ENCODE measurements at regions not wholly inside any gene's neighbourhood (a gene's known extent, or its start where the extent isn't known, plus 50 kb on each side); places are given as distances from the start of the nearest gene placed in this dataset.

DNA sequence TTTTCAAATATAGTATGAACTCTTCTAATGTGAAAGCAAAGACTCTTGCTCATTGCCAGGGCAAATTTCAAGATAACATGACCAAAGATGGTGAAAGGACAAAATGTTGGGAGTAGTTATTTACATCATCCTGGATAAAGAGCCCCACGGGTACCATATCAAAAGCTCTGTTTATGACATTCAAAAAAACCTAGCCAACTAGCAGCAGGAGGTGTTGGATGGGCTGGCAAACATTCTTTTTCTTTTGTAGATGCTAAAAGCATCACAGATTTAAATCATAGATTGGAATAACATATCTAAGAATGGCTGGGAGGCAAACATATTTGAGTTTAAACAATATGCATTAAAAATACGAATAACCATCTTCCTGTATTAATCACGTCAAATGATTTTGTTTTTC lies 153.5 kb downstream of the ICOS start:
- no peak for DNase-seq (ENCODE audit: low read depth)
- no peaks in the 10 kb centered on the region for H3K27me3 ChIP-seq (ENCODE audit: control insufficient read depth, insufficient read depth, low read length)
- H3K36me3 ChIP-seq (ENCODE audit: control insufficient read depth, insufficient read depth, low read length): no peaks in the 10 kb centered on the region
- TF ChIP-seq, protein P1, sequence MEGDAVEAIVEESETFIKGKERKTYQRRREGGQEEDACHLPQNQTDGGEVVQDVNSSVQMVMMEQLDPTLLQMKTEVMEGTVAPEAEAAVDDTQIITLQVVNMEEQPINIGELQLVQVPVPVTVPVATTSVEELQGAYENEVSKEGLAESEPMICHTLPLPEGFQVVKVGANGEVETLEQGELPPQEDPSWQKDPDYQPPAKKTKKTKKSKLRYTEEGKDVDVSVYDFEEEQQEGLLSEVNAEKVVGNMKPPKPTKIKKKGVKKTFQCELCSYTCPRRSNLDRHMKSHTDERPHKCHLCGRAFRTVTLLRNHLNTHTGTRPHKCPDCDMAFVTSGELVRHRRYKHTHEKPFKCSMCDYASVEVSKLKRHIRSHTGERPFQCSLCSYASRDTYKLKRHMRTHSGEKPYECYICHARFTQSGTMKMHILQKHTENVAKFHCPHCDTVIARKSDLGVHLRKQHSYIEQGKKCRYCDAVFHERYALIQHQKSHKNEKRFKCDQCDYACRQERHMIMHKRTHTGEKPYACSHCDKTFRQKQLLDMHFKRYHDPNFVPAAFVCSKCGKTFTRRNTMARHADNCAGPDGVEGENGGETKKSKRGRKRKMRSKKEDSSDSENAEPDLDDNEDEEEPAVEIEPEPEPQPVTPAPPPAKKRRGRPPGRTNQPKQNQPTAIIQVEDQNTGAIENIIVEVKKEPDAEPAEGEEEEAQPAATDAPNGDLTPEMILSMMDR (IDR thresholded peaks at IDR 0.05; ENCODE audit: insufficient read depth, low read length, poor library complexity, severe bottlenecking): no peak
- no peak overlapping the region for H3K4me3 ChIP-seq (ENCODE audit: low read depth, low read length)

DNA sequence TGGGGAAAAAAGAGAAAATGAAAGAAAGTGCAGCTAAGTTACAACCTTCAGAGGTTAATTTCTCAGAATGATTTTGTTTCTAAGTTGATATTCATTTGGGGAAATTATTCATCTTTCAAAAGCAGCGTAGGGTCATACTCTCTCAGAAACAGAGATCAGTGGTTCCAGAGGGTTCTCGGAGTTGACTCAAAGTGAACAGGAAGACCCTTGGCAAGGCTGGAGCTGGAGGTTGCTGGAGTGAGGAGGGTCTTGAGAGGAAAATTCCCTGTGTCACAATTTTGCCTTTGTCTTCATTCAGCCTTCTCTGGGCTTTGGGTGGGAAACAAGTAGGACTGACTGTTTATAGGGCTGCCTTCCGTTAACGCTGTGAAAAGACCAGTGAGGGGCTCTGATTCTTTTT lies 168.2 kb downstream of the ICOS start:
- no peak for DNase-seq (ENCODE audit: low read depth)
- no peaks in the 10 kb centered on the region for H3K27me3 ChIP-seq (ENCODE audit: control insufficient read depth, insufficient read depth, low read length)
- TF ChIP-seq, protein P1 (IDR thresholded peaks at IDR 0.05; ENCODE audit: insufficient read depth, low read length, poor library complexity, severe bottlenecking): no peak
- H3K4me3 ChIP-seq (ENCODE audit: low read depth, low read length): no peak overlapping the region
- H3K36me3 ChIP-seq (ENCODE audit: control insufficient read depth, insufficient read depth, low read length): no peaks in the 10 kb centered on the region

DNA sequence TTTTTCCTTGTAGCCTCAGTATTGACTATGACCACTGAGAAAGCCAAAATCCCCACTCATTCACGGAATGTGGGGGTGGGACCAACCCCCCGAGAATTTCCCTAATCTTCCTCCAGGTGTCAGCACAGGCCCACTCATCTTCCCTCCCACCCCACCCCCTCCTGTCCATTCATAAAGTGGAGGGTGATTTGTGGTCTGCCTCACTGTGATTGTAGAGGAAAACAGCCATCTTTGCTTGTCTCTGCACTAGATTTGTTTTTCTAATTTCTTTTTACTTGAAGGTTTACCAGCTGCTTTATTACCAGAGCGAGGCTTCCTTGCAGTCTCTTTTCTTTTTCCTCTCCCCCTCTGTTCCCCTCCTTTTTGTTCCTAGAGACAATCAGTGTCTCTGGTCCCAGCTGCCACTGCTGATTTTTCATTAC lies 171.8 kb downstream of the ICOS start:
- TF ChIP-seq, protein P1 (IDR thresholded peaks at IDR 0.05; ENCODE audit: insufficient read depth, low read length, poor library complexity, severe bottlenecking): peak; percentile 71
- peaks cover 2% of the 10 kb centered on the region for H3K27me3 ChIP-seq (ENCODE audit: control insufficient read depth, insufficient read depth, low read length)
- no peaks in the 10 kb centered on the region for H3K36me3 ChIP-seq (ENCODE audit: control insufficient read depth, insufficient read depth, low read length)
- no peak overlapping the region for H3K4me3 ChIP-seq (ENCODE audit: low read depth, low read length)
- DNase-seq (ENCODE audit: low read depth): no peak

DNA sequence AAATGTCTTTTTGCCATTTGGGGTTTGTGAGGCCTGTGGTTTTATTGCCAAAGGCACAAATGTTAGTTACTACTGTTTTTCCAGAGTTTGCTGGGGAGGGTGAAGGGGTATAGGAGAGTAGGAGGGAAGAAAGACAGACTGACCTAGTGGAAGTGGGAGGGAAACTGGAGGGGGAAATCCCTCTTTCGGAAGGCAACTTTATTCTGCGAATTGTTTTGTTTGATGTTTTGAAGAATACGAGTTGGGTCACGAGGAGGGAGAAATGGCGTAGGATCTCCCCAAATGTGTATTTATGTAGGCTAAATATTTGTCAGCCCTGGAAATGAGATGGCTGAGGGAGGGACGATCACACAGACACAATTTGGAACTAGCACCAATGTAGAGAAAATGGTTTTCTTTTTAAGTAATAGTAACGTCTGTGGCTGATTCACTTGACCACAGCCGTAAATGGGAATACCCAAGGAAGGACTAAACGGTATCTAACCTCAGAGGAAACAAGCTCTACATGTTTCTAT lies 172.3 kb downstream of the ICOS start:
- no peak for DNase-seq (ENCODE audit: low read depth)
- Histone ChIP-seq H3K36me3 (ENCODE audit: control insufficient read depth, insufficient read depth, low read length) (no peaks in the 10 kb centered on the region), H3K27me3 (ENCODE audit: control insufficient read depth, insufficient read depth, low read length) (peaks cover 2% of the 10 kb centered on the region), H3K4me3 (ENCODE audit: low read depth, low read length) (no peak overlapping the region)
- TF ChIP-seq, protein P1 (IDR thresholded peaks at IDR 0.05; ENCODE audit: insufficient read depth, low read length, poor library complexity, severe bottlenecking): no peak

DNA sequence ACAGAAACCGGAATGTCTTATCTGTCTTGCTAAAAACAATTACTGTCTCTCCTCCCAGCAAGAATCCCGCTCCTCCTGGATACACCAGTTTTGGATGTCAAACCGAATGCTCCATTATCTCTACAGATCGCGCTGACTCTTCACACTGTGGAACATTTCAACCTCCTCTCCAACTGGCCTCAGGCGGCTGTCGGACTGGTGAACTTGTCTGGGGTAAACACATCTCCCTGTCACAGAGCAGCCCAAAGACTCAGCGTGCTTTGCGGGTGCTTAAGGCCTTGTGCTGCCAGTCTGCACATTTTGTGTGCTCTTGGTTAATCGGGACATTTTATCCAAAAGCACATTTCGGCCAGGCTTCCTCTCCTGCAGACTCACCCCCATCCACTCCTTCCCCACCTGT lies 173.1 kb downstream of the ICOS start:
- no peak overlapping the region for H3K4me3 ChIP-seq (ENCODE audit: low read depth, low read length)
- H3K27me3 ChIP-seq (ENCODE audit: control insufficient read depth, insufficient read depth, low read length): peaks cover 2% of the 10 kb centered on the region
- TF ChIP-seq, protein P1 (IDR thresholded peaks at IDR 0.05; ENCODE audit: insufficient read depth, low read length, poor library complexity, severe bottlenecking): no peak
- H3K36me3 ChIP-seq (ENCODE audit: control insufficient read depth, insufficient read depth, low read length): no peaks in the 10 kb centered on the region
- DNase-seq (ENCODE audit: low read depth): no peak

DNA sequence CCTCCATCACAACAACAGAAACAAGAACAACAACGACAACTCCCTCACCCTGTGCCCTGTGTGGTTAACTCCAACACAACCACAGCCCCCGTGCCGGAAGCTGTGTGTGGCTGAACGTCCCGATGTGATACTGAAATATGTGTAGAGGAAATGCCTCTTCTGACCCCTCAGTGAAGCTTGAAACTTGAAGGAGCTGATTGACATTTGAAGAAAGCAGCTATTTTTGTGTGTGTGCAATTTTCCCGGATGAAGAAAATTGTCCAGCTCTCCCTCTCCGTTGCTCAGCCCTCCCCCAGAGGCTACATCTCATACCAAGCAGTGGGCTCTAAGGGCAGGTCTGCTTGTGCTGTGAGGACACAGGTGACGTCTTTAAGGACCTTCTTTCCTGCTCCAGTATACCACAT lies 173.8 kb downstream of the ICOS start:
- TF ChIP-seq, protein P1 (IDR thresholded peaks at IDR 0.05; ENCODE audit: insufficient read depth, low read length, poor library complexity, severe bottlenecking): no peak

More for the DNA sequence above, 173.8 kb downstream of the ICOS start:
- H3K36me3 ChIP-seq (ENCODE audit: control insufficient read depth, insufficient read depth, low read length): no peaks in the 10 kb centered on the region
- no peak overlapping the region for H3K4me3 ChIP-seq (ENCODE audit: low read depth, low read length)
- DNase-seq (ENCODE audit: low read depth): no peak
- peaks cover 2% of the 10 kb centered on the region for H3K27me3 ChIP-seq (ENCODE audit: control insufficient read depth, insufficient read depth, low read length)
